Spleen (tissue), 7 donors: ENCODE measurements at regions not wholly inside any gene's neighbourhood (a gene's known extent, or its start where the extent isn't known, plus 50 kb on each side); places are given as distances from the start of the nearest gene placed in this dataset.

Experiments
- CTCF ChIP-seq, 11 experiments: fragments of 200-600 bp in 7 of 11; fragments of 450-650 bp in 4 of 11; sonication (generic) in 4 of 11; IDR thresholded peaks in 8 of 11; conservative IDR thresholded peaks in 3 of 11; 1 replicate in 7 of 11; 2 replicates in 4 of 11; pipeline versions ENCODE4 v1.4.0 to v1.8.0; 2016 to 2021; ENCODE audit warnings: antibody characterized with exemption in 11 of 11, inconsistent platforms in 4 of 11, mild to moderate bottlenecking in 1 of 11
- POLR2A ChIP-seq, 3 donors: fragments of 450-650 bp; IDR thresholded peaks; one replicate each; pipeline ENCODE4 v1.5.1; 2017; ENCODE audit warnings: antibody characterized with exemption in 3 of 3, mild to moderate bottlenecking in 1 of 3
- POLR2AphosphoS5 ChIP-seq, 3 donors: sonication (generic); formaldehyde crosslinking; IDR thresholded peaks; one replicate each; pipeline ENCODE4 v1.5.1; 2017; ENCODE audit warnings: antibody characterized with exemption in 3 of 3
- donor health status: DM: no; HTN: no; CAD: no; lungs with moderate emphysema.
- donor health status: DM: no; HTN: no; CAD: no.
- donor health status: DM: no; HTN: no; CAD: no.

DNA sequence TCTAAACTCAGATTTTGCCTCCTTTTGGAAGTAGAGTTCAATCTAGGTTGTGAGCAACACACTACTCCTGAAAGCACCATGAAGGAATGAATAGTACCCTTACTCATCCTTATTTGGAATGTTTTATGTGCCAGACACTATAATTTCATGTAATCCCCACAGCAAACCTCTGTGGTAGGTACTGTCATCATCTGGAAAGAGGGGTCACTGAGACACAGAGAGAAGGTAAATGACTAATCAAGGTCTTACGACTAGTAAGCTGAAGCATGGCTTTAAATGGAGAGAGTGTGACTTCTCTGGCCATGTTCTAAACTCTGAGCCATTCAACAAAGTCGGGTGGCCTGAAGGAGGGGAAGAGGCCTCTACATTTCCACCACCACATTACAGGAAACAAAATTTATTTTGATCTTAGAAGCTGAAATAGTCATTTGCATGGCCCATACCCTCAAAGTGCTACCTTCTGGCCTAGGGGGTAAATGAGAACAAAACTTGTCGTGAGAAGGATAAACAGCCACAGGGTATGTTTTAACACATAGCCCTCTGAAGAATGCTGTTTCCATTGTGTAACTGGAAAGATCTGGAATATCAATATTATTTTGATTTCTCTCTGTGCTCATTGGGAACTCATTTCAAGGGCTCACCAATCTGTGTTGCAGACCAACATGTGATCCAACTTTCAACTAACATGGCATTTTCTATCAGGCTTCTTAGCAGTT is 180.8 kb upstream of the RFC3 start:
- TF ChIP-seq CTCF (IDR thresholded peaks at IDR 0.05 in 8 of 11, conservative IDR thresholded peaks at IDR 0.05 in 3 of 11): no peak
- TF ChIP-seq POLR2AphosphoS5 (IDR thresholded peaks at IDR 0.05): no peak
- TF ChIP-seq POLR2A (IDR thresholded peaks at IDR 0.05): no peak
